ENCODE measurements at regions not wholly inside any gene's neighbourhood (a gene's known extent, or its start where the extent isn't known, plus 50 kb on each side); places are given as distances from the start of the nearest gene placed in this dataset.

- DNase-seq, result no peak
Observed at GRCh38 chr22:27298742-27299141, 502.8 kb downstream of the MN1 start.

- DNase-seq, result peak in 2 of 56 donors; percentile 20 to 21
Observed at GRCh38 chr22:27299181-27300085, 502.1 kb downstream of the MN1 start.

GRCh38 chr22:27300536-27301285, 500.8 kb downstream of the MN1 start:
- no peak for DNase-seq

GRCh38 chr22:27302501-27302900, 499.1 kb downstream of the MN1 start:
- DNase-seq, result no peak

- DNase-seq, result no peak
Observed at GRCh38 chr22:27303718-27304117, 497.8 kb downstream of the MN1 start.

- DNase-seq, result no peak
Observed at GRCh38 chr22:27306771-27307170, 494.8 kb downstream of the MN1 start.

GRCh38 chr22:27307545-27308247, 493.9 kb downstream of the MN1 start:
- no peak for DNase-seq

- DNase-seq, result no peak
Observed at GRCh38 chr22:27308513-27308912, 493.0 kb downstream of the MN1 start.

- no peak for DNase-seq
Observed at GRCh38 chr22:27309697-27310096, 491.9 kb downstream of the MN1 start.

- DNase-seq, result peak in 3 of 56 donors; percentile 16 to 20 (median 16)
Observed at GRCh38 chr22:27310966-27311697, 490.4 kb downstream of the MN1 start.

GRCh38 chr22:27311698-27312550, 489.6 kb downstream of the MN1 start:
- peak in 7 of 56 donors; percentile 16 to 51 (median 21) for DNase-seq

GRCh38 chr22:27312565-27312964, 489.0 kb downstream of the MN1 start:
- DNase-seq, result no peak

- DNase-seq, result no peak
Observed at GRCh38 chr22:27312966-27313855, 488.3 kb downstream of the MN1 start.

GRCh38 chr22:27314276-27314807, 487.2 kb downstream of the MN1 start:
- DNase-seq, result no peak

GRCh38 chr22:27315833-27316232, 485.7 kb downstream of the MN1 start:
- DNase-seq, result no peak

- DNase-seq, result no peak
Observed at GRCh38 chr22:27317096-27317495, 484.5 kb downstream of the MN1 start.

GRCh38 chr22:27317971-27318428, 483.6 kb downstream of the MN1 start:
- DNase-seq, result peak in 2 of 56 donors; percentile 30 to 34

GRCh38 chr22:27318516-27318915, 483.0 kb downstream of the MN1 start:
- peak in 7 of 56 donors; percentile 21 to 42 (median 28) for DNase-seq

- DNase-seq, result no peak
Observed at GRCh38 chr22:27323661-27324060, 477.9 kb downstream of the MN1 start.

Data from nucleus accumbens (tissue), 56 donors.